ENCODE measurements at regions not wholly inside any gene's neighbourhood (a gene's known extent, or its start where the extent isn't known, plus 50 kb on each side); places are given as distances from the start of the nearest gene placed in this dataset.

DNA sequence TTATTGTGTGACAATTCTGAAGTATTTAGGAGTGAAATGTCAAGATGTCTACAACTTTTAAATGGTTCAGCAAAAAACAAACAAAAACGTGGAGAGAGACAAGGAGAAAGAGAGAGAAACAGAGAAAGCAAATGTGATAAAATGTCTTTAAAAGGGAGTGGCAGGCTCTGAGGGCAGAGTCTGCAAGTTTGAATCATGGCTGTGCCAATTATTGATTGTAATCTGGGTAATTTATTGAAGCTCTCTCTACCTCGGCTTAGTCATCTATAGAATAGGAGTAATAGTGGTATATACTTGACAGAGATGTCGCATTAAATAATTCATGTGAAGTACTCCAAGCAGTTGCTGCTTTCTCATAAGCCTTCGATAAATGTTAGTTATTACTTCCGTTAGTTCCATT, 61.3 kb upstream of the ARID1B start:
- TF ChIP-seq, protein P1, sequence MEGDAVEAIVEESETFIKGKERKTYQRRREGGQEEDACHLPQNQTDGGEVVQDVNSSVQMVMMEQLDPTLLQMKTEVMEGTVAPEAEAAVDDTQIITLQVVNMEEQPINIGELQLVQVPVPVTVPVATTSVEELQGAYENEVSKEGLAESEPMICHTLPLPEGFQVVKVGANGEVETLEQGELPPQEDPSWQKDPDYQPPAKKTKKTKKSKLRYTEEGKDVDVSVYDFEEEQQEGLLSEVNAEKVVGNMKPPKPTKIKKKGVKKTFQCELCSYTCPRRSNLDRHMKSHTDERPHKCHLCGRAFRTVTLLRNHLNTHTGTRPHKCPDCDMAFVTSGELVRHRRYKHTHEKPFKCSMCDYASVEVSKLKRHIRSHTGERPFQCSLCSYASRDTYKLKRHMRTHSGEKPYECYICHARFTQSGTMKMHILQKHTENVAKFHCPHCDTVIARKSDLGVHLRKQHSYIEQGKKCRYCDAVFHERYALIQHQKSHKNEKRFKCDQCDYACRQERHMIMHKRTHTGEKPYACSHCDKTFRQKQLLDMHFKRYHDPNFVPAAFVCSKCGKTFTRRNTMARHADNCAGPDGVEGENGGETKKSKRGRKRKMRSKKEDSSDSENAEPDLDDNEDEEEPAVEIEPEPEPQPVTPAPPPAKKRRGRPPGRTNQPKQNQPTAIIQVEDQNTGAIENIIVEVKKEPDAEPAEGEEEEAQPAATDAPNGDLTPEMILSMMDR (IDR thresholded peaks at IDR 0.05; ENCODE audit: borderline replicate concordance, insufficient read depth, low read depth, low read length): no peak
- H3K4me3 ChIP-seq (ENCODE audit: low read depth, low read length): no peak overlapping the region

DNA sequence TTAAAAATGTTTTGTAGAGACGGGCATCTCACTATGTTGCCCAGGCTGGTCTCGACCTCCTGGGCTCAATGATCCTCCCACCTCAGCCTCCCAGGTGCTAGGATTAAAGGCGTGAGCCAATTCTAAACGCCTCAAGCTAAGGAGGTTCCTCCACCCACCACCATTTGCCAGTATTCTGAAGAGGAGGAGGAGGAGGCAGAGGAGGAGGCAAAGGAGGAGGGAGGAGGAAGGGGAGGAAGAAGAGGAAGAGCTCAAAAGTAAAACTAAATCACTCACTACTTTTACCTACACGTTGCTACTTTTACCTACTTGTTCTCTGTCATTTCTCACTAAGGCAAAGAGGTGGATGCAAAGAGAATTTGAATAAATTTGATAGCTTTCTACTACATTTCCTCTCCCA, 63.6 kb upstream of the ARID1B start:
- TF ChIP-seq, protein P1 (IDR thresholded peaks at IDR 0.05; ENCODE audit: borderline replicate concordance, insufficient read depth, low read depth, low read length): no peak
- no peak overlapping the region for H3K4me3 ChIP-seq (ENCODE audit: low read depth, low read length)

DNA sequence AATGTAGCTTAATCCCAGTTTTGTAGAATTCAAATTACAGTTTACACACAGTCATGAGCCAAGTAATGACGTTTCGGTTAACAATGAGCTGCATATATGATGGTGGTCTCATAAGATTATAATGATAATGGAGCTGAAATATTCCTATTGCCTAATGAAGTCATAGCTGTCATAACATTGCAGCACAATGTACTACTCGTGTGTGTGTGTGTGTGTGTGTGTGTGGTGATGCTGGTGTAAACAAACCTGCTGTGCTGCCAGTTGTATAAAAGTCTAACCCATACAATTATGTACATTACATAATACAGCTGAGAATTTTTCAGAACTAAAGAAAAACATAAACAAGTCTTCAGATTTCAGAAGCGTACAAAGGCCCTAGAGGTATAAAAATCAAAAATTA, 66.7 kb upstream of the ARID1B start:
- TF ChIP-seq, protein P1 (IDR thresholded peaks at IDR 0.05; ENCODE audit: borderline replicate concordance, insufficient read depth, low read depth, low read length): no peak
- H3K4me3 ChIP-seq (ENCODE audit: low read depth, low read length): no peak overlapping the region

DNA sequence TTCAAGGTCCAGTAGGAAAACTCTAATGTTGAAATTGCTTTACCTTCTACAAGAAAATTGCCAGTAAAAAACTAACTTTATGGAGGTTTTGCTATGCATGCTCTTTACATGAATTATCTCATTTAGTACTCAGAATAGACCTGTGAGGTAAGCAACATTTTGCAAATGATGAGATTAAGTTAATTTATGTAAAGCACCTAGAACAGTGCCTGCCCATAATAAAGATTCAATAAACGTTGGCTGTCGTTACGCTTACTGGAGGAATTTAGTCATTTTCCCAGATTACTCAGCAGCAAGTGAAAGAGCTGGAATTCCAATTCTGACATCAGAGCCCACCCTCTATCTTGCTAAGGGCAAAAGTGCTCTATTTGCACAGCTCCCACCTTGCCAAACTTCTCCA, 69.4 kb upstream of the ARID1B start:
- no peak overlapping the region for H3K4me3 ChIP-seq (ENCODE audit: low read depth, low read length)
- TF ChIP-seq, protein P1 (IDR thresholded peaks at IDR 0.05; ENCODE audit: borderline replicate concordance, insufficient read depth, low read depth, low read length): no peak

DNA sequence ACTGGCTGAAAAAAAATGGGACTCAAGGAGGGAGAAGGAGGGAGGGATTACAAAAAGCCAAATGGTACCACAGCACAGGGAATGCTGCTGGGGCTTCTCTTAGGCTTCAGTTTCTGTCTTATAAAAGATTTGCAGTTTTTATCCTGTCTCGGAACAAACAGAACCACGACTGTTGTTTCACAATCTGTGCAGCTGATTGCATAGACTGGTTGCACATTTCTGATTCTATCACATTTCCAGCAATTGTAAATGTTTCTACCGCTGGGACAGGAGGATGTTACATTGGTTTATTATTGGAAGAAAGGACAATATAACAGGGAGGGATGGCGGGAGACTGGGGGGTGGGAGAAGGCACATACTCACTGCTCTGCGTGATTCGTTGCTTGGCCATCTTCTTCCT, 73.5 kb upstream of the ARID1B start:
- no peak overlapping the region for H3K4me3 ChIP-seq (ENCODE audit: low read depth, low read length)
- TF ChIP-seq, protein P1 (IDR thresholded peaks at IDR 0.05; ENCODE audit: borderline replicate concordance, insufficient read depth, low read depth, low read length): no peak

DNA sequence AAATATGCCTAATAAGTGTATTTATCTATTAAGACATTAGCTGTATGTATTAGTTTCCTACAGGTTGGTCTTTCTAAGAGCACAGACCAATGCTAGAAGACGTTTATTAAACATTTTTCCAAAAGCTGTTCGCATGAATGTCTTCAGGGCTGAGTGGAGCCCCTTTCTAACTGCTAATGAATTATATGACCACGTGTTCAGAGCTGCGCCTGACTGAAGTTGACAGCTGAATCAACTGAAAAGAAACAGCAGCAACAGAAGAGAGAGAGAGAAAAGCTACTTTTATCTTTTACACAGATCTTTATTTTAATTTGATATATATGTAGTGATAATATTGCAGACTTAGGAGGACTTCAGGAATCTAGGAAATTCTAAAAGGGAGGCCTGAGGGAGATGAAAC, 75.2 kb upstream of the ARID1B start:
- TF ChIP-seq, protein P1 (IDR thresholded peaks at IDR 0.05; ENCODE audit: borderline replicate concordance, insufficient read depth, low read depth, low read length): no peak
- H3K4me3 ChIP-seq (ENCODE audit: low read depth, low read length): no peak overlapping the region

DNA sequence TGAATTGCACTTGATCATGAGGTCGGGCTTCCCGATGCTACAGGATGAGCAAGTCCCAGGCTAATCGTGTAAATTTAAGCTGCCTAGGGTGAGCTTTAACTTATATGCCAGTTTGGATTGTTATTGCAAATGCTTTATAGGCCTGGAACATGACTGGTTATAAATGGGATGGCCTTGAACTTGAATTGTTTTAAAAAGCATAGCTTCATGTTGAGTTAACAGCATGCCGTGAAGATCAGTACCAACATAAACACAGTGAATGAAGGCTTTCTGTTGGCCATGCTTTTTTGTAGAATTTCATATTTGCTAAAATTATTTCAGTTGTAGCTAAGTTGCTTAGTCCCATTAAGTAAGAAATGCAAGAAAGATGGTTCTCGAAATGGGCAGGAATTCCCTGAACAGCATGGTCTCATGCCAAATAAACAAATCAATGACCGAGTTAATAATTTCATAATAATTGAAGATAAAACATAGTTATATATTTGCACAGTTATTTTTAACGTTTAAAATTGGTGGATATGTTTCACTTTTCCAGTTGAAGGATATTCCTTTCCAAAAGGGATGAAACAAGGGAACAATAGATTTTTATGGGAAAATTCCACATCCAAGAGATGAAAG, 76.6 kb upstream of the ARID1B start:
- H3K4me3 ChIP-seq (ENCODE audit: low read depth, low read length): no peak overlapping the region
- TF ChIP-seq, protein P1 (IDR thresholded peaks at IDR 0.05; ENCODE audit: borderline replicate concordance, insufficient read depth, low read depth, low read length): no peak
